CD4-positive, alpha-beta T cell treated with Interleukin-15 for 1 hour (primary cell): ENCODE measurements at regions not wholly inside any gene's neighbourhood (a gene's known extent, or its start where the extent isn't known, plus 50 kb on each side); places are given as distances from the start of the nearest gene placed in this dataset.

Source experiments
- DNase-seq: peaks from one replicate; pipeline ENCODE4 v3.0.0-alpha.2; 2020

DNA sequence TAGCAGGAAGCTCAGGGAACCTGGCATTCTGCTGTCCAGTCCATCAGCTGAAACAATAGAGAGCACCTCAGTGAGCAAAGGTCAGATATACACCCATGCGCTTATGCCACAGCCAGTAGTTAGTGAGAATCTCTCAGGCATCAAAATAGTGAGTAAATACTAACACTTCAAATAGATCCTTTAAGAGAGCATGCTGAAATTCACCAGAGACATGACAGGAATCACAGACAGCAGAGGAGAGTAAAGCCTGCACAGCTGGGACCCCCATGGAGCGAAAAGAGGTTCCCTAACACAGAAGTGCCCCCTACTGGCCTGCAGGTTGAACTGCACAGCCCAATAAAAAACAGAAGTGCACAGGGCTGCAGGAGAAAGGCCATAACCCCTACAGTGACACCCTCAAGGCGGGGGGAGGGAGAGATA lies 57.6 kb upstream of the ANTXRL start:
- no peak for DNase-seq

DNA sequence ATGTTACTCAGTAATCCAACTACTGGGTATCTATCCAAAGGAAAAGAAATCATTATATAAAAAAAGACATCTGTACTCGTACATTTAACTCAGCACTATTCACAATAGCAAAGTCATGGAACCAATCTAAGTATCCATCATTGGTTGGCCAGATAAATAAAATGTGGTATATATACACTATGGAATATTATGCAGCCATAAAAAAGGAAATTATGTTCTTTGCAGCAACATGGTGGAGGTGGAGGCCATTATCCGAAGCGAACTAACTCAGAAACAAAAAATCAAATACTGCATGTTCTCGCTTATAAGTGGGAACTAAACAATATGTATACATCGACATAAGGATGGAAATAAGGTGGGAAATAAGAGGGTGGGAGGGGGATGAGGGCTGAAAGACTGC lies 56.2 kb upstream of the ANTXRL start:
- DNase-seq, result no peak

DNA sequence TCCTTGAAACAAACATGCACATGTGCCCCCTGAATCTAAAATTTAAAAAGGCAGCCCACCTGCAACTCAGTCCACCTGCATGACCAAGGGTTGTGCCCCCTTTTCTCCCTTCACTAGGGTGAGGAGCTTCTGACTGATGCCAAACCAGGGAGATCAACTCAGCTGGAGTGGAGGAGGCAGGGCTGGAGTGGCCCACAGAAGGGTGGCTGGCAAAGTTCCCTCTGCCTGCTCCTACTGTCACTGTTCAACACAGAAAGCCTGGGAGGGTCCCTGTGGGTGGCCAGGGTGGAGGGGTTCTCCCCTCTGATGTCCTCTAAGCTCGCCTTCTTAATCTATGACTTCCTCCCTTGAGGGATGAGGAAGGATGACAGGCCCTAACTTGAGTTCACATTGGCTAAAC lies 55.7 kb upstream of the ANTXRL start:
- DNase-seq, result no peak

DNA sequence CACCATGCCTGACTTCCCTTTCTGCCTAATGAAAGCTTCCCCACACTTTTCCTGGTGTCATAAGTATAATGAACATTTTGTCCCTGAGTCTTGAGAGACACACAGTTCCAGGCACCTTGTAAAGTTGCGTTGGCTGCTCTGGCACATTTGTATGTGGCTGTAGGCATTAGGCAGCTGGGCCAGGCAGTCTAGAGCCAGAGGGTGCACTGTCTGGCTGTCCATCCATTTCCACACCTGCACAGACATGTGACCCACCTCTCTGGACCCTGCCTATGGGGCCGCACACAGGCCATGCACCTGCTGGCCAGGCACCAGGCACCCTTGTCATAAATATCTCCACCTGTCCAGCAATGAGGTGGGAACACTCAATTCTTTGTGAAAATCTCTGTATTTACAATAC lies 54.7 kb upstream of the ANTXRL start:
- no peak for DNase-seq

DNA sequence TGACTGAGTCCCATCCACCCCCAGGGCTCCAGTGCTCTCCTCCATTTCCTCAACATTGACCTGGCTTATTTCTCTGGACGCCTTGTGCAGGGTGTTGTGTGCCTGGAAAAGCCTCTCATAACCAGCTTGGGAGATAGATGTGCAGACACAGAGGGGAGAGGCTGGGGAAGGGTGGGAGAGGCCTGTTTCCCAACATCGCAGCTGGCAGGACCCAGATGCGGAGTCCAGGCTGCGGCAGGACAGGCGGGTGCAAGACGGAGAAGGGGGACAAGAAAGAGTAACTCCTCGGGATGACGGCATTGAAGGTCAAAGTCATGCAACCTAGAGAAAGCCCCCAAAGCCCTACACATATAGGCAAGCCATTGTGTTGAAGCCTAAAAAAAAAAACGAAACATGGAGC lies 54.1 kb upstream of the ANTXRL start:
- DNase-seq, result no peak

DNA sequence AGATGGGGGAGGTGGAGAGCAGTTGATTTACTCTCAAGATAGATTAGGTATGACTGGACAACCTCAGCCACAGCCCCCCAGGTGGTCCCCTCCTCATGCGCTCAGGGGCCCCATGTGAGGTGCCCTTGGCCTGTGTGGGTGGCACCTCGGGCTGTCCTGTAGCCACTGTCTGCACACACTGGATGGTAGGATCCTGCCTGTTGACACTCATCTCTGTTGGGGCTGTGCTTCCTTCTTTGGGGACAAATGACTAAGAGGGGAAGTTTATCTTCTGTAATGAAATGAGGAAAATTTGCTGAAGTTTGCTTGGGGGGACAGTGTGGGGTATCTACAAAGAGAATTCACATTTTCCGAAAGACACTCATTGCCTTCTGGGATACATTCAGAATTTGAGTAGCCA lies 53.6 kb upstream of the ANTXRL start:
- DNase-seq, result no peak

DNA sequence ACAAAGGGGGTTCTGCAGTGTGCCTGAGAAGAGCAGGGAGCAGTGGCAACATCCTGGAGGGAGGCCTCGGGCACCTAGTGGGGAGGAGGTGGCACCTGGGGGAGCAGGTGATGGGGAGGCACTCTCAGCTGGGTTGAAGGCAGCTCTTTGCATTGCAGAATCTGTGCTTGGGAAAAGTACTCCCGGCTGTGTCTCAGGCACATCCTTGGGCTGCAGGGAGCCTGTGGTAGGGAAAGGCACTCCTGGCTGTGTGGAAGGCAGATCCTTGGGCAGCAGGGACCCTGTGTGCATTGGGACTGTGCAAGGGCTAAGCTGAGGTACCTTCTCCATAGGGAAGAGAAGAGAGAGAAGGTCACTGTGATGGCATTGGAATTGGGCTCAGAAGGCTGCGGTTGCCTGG lies 52.8 kb upstream of the ANTXRL start:
- no peak for DNase-seq

DNA sequence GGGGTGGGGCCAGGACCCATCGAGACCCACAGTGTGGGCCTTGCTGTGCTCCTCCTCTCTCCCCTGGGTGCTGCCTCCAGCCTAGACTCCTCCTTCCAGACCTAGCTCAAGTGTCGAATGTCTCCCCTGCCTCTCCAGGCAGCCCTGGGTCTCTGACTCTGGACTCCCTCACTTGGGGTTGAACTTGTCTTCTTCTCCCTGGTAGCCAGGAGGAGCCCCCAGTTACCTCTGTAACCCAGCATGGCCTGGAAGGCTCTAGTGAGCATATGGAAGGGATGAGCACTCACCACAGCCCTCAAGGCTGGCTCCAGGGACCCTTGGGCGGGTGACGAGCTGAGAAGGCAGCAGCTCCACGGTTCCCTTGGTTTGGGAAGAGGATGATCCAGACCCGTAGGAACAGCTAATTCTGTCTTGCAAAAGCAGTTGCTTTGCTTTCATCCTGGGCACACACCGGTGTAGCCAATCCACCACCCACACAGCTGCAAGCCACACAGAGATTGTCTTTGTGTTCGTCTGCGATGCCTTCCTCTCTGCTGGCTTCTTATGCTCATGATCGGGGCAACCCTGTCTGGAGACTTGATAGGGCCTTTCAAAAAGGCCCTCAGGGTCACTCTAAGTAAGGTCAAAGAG lies 52.3 kb upstream of the ANTXRL start:
- no peak for DNase-seq

DNA sequence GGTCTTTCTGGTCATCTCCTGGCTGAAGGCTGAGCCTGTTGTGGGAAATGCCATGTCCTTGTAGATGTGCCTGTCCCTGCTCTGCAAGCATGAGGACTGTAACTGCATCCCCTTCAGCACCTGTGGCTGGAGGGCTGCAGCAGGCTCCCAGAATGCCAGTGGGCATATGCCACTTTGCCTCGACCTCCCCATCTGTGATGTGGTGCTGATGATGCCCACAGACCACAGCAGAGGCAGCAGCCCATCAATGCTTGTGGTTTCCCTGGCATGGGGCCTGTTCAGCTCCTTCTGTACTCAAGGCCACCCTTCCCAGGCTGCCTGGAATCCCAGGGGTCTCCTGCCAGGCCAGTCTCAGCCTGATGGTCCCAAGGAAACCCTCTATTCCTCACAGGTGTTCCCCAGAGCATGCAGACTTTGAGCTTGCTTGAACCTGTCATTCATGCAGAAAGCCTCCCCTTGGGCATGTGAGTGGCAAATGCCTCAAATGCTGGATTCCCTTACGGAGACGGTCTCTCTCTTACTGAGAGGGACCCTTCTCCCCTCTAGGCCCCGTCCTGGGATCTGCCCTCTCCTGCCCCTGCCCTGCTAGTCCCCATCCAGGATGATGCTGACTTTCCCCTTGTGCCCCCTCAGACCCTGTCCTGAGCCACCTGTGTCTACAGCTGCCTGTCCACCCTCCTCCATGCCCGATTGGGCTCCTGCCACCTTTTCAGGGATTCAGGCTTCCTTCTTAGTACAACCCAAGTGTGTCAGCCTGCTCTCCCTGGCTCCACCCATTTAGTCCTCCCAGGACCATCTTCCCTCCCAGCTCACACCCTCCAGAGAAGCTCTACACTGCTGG lies 50.9 kb upstream of the ANTXRL start:
- DNase-seq, result no peak

DNA sequence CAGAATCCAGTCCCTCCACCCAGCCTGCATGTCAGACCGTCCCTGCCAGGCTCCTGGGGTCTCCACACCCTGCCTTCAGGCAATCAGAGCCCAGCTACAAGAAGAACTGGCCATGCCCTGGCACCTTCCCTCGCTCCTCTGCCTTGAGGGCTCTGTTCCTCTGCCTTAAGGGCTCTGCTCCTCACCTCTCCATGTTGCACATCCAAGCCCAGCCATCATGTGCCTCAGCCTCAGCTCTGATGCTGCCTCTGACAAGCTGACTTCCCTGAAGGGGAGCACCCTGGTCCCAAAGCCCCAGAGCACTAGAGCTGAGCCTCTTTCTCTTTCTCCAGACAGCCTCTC lies 50.3 kb upstream of the ANTXRL start:
- no peak for DNase-seq

DNA sequence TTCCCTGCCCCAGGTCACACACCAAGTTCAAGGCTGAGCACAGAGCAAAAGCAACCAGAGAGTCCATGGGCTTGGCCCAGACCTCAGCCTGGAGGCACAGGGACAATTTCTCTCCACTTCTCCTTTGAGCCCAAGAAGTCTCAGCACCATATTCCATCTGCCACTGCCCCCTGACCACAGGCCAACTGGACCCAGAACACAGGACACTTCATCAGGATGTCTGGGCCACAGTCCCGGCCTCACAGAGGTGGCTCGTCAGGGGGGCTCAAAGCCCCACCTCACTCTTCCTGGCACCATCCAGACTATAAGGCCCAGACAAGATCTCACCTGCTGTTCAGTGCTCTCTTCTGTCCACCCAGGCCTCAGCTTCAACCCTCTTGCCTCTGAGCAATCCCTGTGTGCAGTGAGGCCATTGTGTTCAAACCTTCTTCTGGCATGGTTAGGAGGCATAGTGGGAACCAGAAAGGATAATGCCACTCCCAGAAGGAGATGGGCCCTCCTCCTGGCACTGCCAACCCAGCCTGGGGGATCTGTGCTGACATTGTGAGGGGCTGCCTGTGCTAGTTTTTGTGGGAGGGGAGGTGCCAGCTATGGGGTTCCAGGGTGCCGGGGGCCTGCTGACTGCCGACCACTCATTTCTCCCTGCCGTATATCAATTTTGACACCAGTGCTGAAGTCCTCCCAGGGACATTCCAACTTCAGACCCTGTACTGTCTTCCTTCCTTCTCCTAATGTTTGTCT lies 49.7 kb upstream of the ANTXRL start:
- no peak for DNase-seq
